ENCODE measurements at regions not wholly inside any gene's neighbourhood (a gene's known extent, or its start where the extent isn't known, plus 50 kb on each side); places are given as distances from the start of the nearest gene placed in this dataset.

- Mint-ChIP-seq H3K27ac (no peak overlapping the region), H3K4me1 (no peaks in the 10 kb centered on the region), H3K36me3 (no peaks in the 10 kb centered on the region), H3K27me3 (no peaks in the 10 kb centered on the region), H3K4me3 (no peak overlapping the region), H3K9me3 (no peaks in the 10 kb centered on the region)
- no peak for ATAC-seq
Observed at GRCh38 chr2:18422432-18423165, 137.9 kb downstream of the RDH14 start.

DNA sequence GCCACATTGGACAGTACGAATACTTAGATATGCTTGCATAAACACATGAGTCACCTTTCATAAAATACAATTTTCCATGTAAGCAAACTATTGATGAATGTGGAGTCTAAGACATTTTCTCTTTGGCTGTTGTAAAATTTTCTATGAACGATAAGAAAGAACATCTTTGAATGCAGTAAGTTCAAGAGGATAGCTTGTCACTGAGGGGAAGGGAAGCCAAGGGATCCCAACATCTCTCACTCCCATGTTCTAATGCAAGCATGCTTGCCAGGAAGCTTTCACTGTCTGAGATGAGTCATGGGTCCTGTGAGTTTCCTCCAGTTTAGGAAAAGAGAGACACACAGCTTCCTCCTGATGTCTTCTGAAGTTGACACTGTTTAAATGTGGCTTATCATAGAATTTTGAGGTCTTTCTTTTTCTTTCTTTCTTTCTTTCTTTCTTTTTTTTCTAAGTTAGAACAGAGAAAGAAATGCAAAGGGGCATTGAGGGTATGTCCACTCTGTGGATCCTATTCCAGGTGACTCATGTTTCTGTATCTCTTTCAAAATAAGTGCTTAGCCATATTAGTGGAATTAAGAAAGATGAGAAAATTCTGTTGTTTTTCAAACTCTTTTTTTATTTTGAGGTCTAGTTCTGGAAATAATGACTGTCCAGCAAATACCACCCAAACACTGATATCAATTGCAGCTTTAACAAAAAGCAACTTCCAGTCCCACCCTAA is 146.6 kb downstream of the RDH14 start:
- ATAC-seq: no peak
- Mint-ChIP-seq H3K27ac (no peak overlapping the region), H3K9me3 (no peaks in the 10 kb centered on the region)

DNA sequence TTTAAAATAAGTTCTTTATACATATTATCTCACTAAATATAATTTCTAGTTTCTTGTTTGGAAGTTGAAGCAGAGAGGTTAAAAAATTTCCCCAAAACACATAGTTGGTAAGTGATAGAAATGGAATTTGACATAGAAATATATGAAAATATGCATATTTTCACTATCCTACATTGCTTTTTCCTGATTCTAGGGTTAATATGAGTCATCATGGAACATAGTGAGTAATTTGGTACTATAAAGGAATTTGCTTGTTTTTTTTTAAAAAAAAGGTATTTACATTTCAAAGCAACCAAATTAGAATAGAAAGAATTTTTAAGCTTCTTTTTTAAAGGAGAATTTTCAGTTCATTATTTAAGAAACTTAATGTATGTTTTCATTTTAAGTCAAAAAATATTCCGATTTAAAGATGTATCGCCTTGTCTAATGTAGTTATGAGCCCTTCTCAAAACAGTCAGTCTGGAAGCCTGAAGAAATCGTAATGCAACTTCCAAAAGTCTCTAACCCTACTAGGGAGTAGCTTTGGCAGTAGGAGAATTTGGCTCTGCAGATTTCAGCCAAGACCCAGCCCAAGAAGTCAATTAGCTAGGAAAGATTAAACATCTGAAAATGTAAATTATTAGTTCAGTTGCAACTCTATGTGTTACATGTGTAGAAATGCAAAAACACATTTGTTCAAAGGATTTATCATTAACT is 147.3 kb downstream of the RDH14 start:
- no peak overlapping the region for H3K27ac Mint-ChIP-seq
- H3K27me3 Mint-ChIP-seq: peaks cover 20% of the 10 kb centered on the region
- no peaks in the 10 kb centered on the region for H3K4me1 Mint-ChIP-seq
- no peaks in the 10 kb centered on the region for H3K9me3 Mint-ChIP-seq
- ATAC-seq: no peak
- no peak overlapping the region for H3K4me3 Mint-ChIP-seq
- no peaks in the 10 kb centered on the region for H3K36me3 Mint-ChIP-seq

More for the DNA sequence above, 146.6 kb downstream of the RDH14 start:
- no peaks in the 10 kb centered on the region for H3K36me3 Mint-ChIP-seq
- no peak overlapping the region for H3K4me3 Mint-ChIP-seq
- peaks cover 20% of the 10 kb centered on the region for H3K27me3 Mint-ChIP-seq
- no peaks in the 10 kb centered on the region for H3K4me1 Mint-ChIP-seq

DNA sequence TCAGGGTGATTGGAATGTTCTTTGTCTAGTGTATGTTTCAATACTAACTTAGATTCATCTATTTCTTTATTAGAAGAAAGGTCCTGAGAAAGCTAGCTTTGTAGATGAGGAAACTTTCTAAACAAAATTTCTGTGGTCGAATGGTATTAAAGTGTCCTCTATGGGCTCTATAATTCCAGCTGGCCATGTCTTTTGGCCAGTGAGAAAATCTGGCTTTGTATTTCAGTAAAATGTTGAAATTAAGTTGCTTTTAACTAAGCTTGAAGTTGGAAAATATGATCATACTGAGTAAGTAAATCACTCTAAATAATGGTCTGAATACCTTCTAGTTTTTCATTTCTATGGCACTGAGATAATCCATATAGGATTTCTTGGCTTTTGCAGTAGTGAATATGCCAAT is 148.8 kb downstream of the RDH14 start:
- Mint-ChIP-seq H3K36me3 (no peaks in the 10 kb centered on the region), H3K27ac (no peak overlapping the region), H3K4me3 (no peak overlapping the region), H3K9me3 (no peaks in the 10 kb centered on the region), H3K4me1 (no peaks in the 10 kb centered on the region), H3K27me3 (peaks cover 20% of the 10 kb centered on the region)
- no peak for ATAC-seq

GRCh38 chr2:18410543-18410942 is 149.9 kb downstream of the RDH14 start:
- Mint-ChIP-seq H3K9me3 (no peaks in the 10 kb centered on the region), H3K27ac (no peak overlapping the region), H3K36me3 (no peaks in the 10 kb centered on the region), H3K4me3 (no peak overlapping the region), H3K27me3 (peaks cover 20% of the 10 kb centered on the region), H3K4me1 (no peaks in the 10 kb centered on the region)
- ATAC-seq: no peak

DNA sequence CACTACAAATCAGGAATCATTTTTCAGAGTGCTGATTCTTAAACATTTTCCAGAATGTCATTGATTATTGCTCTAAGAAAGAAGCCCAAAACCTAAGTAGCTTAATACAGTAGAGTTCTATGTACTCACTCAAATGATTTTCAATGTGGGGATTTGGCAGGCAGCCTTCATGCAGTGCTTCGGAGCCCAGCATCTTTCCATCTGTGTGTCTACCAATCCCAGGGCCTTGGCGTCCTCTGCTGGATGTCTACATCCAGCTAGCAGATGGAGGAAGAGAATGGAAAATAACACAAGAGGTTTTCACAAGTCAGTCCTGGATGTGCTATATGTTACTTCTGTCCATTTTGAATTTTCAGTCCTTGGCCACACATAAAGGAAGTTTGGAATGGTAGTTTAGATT is 151.8 kb downstream of the RDH14 start:
- Mint-ChIP-seq H3K9me3 (no peaks in the 10 kb centered on the region), H3K36me3 (no peaks in the 10 kb centered on the region), H3K4me1 (no peaks in the 10 kb centered on the region), H3K4me3 (no peak overlapping the region), H3K27ac (no peak overlapping the region), H3K27me3 (peaks cover 12% of the 10 kb centered on the region)
- no peak for ATAC-seq

DNA sequence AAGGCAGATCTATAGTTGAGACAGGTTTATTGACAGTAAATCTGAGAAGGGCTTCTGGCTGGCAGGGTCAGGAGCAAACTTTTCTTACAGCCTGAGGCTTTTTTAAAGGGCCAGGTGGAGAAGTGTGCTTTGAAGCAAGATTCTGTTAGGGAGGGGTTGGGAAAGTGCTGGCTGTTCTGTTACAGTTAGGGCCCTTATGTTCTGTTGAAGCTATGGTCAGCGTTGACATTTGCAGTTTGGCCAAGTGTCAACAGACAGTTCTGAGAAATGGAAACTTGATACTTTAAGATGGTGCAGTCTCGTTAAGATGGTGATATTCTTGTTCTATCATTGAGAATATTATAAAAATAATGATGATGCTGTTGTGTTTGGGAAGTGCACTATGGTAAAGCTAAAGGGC is 154.2 kb downstream of the RDH14 start:
- H3K4me1 Mint-ChIP-seq: no peaks in the 10 kb centered on the region
- no peak overlapping the region for H3K4me3 Mint-ChIP-seq
- H3K27me3 Mint-ChIP-seq: peaks cover 8% of the 10 kb centered on the region
- no peaks in the 10 kb centered on the region for H3K36me3 Mint-ChIP-seq
- H3K27ac Mint-ChIP-seq: no peak overlapping the region
- no peak for ATAC-seq
- no peaks in the 10 kb centered on the region for H3K9me3 Mint-ChIP-seq

DNA sequence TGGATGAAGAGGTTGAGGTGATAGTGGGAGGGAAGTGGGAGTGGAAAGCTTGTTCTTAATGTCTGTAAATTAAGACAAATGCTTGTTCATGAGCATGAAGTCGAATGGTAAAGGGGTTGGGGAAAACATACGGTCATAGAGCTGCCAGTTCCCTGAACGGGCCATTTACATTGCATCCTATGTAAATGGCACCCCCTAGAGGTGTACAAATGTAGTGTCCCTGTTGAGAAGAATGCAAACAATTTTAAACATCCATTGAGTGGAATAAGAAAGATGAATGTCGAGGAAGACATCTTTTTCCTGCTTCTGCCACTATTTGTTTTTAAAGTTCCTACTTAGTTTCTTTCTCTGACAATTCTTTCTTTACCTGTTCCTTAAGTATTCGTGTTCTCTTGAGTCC is 155.7 kb downstream of the RDH14 start:
- no peaks in the 10 kb centered on the region for H3K27me3 Mint-ChIP-seq
- H3K9me3 Mint-ChIP-seq: no peaks in the 10 kb centered on the region
- H3K4me3 Mint-ChIP-seq: no peak overlapping the region
- H3K4me1 Mint-ChIP-seq: no peaks in the 10 kb centered on the region
- no peaks in the 10 kb centered on the region for H3K36me3 Mint-ChIP-seq
- no peak overlapping the region for H3K27ac Mint-ChIP-seq
- ATAC-seq: no peak

DNA sequence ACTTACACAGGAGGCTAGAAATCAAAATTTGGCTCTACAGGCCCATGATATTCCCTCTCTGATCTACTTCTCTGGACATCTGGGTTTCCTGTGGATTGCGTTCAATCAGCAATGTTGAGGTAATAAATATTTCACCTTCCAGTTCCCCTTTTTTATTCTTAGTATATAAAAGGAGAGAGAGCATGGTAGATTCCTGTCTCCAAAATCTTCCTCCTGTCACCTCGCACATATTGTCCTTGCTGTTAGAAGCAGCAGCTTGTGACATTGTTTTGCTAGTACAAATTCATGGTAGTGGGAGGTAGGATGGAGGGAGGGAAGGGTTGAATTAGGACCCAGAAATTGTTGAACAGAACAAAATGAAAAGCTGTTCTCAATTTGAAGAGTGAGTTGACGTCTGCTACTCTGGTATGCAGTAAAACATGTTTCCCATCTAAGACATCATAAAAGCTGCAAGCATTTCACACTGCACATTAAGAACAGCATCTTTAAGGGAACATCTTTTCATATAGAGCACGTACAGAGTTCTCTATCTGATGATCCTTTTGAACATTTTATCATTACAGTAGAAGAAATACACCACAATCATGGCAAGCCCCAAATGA is 156.4 kb downstream of the RDH14 start:
- no peak overlapping the region for H3K27ac Mint-ChIP-seq
- no peak overlapping the region for H3K4me3 Mint-ChIP-seq
- H3K9me3 Mint-ChIP-seq: no peaks in the 10 kb centered on the region
- ATAC-seq: no peak
- no peaks in the 10 kb centered on the region for H3K4me1 Mint-ChIP-seq
- H3K27me3 Mint-ChIP-seq: no peaks in the 10 kb centered on the region
- H3K36me3 Mint-ChIP-seq: no peaks in the 10 kb centered on the region

GRCh38 chr2:18402831-18403230 is 157.6 kb downstream of the RDH14 start:
- Mint-ChIP-seq H3K27ac (no peak overlapping the region), H3K4me1 (no peaks in the 10 kb centered on the region), H3K36me3 (no peaks in the 10 kb centered on the region), H3K4me3 (no peak overlapping the region), H3K27me3 (no peaks in the 10 kb centered on the region), H3K9me3 (no peaks in the 10 kb centered on the region)
- ATAC-seq: no peak

DNA sequence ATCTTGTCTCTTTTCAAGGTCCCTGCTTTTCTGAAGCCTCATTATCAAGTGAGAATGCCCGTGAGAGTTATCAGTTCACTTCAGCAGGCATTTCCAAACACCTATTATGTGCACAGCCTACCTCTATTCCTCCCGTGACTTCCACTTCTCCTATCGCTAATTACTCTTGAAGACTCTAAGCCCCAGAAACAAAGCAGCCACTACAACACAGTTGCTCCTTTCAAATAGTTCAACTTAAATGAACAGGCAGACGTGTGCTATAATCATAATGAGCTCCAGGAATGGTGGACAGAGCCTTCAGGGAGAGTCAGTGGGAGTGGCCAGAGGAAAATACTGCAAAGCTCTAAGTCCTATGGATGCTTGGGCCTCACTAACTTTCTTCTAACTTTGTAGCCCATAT is 159.0 kb downstream of the RDH14 start:
- Mint-ChIP-seq H3K9me3 (no peaks in the 10 kb centered on the region), H3K36me3 (no peaks in the 10 kb centered on the region), H3K27me3 (no peaks in the 10 kb centered on the region), H3K27ac (no peak overlapping the region), H3K4me3 (no peak overlapping the region), H3K4me1 (no peaks in the 10 kb centered on the region)
- ATAC-seq: no peak

DNA sequence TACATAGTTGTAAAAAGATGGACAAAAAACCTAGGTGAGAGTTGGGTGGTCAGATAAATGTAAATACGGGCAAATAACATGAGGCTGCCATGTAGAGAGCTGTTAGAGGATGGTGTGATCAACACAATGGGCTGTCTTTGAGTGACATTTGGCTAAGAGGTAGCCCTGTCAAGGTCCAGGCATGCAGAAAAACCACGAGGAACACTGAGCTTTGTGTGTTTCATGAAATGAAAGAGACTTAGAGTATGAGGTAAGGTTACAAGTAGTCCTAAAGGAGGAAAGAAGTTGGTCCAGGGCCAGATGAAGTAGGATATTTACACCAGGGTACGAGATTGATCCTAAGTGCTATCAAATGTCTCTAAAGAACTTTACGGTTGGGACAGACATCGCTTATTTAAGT is 160.9 kb downstream of the RDH14 start:
- H3K4me3 Mint-ChIP-seq: no peak overlapping the region
- no peaks in the 10 kb centered on the region for H3K27me3 Mint-ChIP-seq
- H3K4me1 Mint-ChIP-seq: no peaks in the 10 kb centered on the region
- no peaks in the 10 kb centered on the region for H3K9me3 Mint-ChIP-seq
- H3K36me3 Mint-ChIP-seq: no peaks in the 10 kb centered on the region
- no peak for ATAC-seq
- H3K27ac Mint-ChIP-seq: no peak overlapping the region

- Mint-ChIP-seq H3K4me1 (no peaks in the 10 kb centered on the region), H3K27me3 (no peaks in the 10 kb centered on the region), H3K4me3 (no peak overlapping the region), H3K27ac (no peak overlapping the region), H3K9me3 (no peaks in the 10 kb centered on the region), H3K36me3 (no peaks in the 10 kb centered on the region)
- no peak for ATAC-seq
Observed at GRCh38 chr2:18398833-18399232, 161.6 kb downstream of the RDH14 start.

- Mint-ChIP-seq H3K9me3 (no peaks in the 10 kb centered on the region), H3K4me1 (no peaks in the 10 kb centered on the region), H3K27ac (no peak overlapping the region), H3K27me3 (no peaks in the 10 kb centered on the region), H3K36me3 (no peaks in the 10 kb centered on the region), H3K4me3 (no peak overlapping the region)
- ATAC-seq: no peak
Observed at GRCh38 chr2:18396329-18397010, 164.0 kb downstream of the RDH14 start.

DNA sequence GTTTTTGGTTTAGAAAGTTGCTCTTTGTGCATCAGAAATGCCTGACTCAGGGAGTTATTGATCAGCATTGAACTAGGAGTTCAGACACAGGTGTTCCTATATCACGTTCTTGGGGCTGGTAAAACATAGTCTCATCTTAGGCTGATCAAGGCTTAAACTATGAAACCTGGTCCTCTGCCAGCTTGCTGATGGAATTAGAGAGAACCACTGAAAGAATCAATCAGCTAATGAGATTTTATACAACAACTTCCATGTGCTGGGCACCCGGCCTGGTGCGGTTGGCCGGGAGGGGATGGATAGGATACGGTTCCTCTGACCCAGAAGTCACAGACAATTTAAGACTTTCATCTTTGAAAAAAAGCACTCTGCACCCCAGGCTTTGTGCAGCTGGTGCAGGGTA is 164.9 kb downstream of the RDH14 start:
- Mint-ChIP-seq H3K4me3 (no peak overlapping the region), H3K36me3 (no peaks in the 10 kb centered on the region), H3K27ac (no peak overlapping the region), H3K27me3 (no peaks in the 10 kb centered on the region), H3K4me1 (no peaks in the 10 kb centered on the region), H3K9me3 (no peaks in the 10 kb centered on the region)
- no peak for ATAC-seq
